ENCODE measurements at regions not wholly inside any gene's neighbourhood (a gene's known extent, or its start where the extent isn't known, plus 50 kb on each side); places are given as distances from the start of the nearest gene placed in this dataset.

DNA sequence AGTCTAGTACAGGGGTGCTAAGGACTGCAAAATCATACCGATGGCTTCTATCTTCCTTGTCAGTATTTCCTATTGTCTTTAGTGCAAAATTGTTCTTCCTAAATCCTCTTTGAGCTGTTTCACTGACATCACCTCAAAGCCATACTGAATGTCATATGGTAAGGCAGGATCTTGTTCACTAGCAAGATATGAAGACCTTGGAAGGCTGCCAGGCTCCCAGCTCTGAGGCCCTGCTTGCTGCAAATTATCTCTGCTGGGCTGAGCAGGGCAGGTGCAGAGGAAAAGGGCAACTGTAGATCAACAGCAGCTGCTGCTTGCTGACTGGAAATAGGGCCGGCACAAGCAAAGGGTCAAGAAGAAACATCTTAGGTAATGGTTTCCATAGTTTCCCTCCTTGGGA lies 58.2 kb downstream of the PMAIP1 start (continued):
- TF ChIP-seq, protein P1, sequence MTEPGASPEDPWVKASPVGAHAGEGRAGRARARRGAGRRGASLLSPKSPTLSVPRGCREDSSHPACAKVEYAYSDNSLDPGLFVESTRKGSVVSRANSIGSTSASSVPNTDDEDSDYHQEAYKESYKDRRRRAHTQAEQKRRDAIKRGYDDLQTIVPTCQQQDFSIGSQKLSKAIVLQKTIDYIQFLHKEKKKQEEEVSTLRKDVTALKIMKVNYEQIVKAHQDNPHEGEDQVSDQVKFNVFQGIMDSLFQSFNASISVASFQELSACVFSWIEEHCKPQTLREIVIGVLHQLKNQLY (CRISPR knock-in tag; conservative IDR thresholded peaks at IDR 0.05), result no peak
- TF ChIP-seq TCF3 (CRISPR knock-in tag; IDR thresholded peaks at IDR 0.05) (peak; percentile 75), NR2C2 (CRISPR knock-in tag; IDR thresholded peaks at IDR 0.05) (no peak), NR2C2 (tag; IDR thresholded peaks at IDR 0.05) (peak; percentile 45; the same call in 1 of the 2 replicates), POLR2AphosphoS5 (IDR thresholded peaks at IDR 0.05; ENCODE audit: control insufficient read depth, insufficient read depth, low read depth, low read length) (peak; percentile 66), ELF1 (tag; IDR thresholded peaks at IDR 0.05) (no peak), KDM1A (IDR thresholded peaks at IDR 0.05) (peak; percentile 37 to 56; a peak in 2 of 4 replicates), MEF2D (tag; conservative IDR thresholded peaks at IDR 0.05; ENCODE audit: low read depth) (no peak), CREB3 (tag; conservative IDR thresholded peaks at IDR 0.05; ENCODE audit: low read depth) (no peak), FOXK2 (conservative IDR thresholded peaks at IDR 0.05 in 1 of 2, IDR thresholded peaks at IDR 0.05 in 1 of 2; ENCODE audit: low read depth in 2 of 2) (0 out of 4 replicates have a peak, but pooled peaks of 1 of the 2 experiments have one; percentile 41), HIVEP1 (CRISPR knock-in tag; IDR thresholded peaks at IDR 0.05) (no peak), ARID1B (IDR thresholded peaks at IDR 0.05) (peak; percentile 67)
- TF ChIP-seq, protein P2, sequence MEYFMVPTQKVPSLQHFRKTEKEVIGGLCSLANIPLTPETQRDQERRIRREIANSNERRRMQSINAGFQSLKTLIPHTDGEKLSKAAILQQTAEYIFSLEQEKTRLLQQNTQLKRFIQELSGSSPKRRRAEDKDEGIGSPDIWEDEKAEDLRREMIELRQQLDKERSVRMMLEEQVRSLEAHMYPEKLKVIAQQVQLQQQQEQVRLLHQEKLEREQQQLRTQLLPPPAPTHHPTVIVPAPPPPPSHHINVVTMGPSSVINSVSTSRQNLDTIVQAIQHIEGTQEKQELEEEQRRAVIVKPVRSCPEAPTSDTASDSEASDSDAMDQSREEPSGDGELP (CRISPR knock-in tag; IDR thresholded peaks at IDR 0.05; ENCODE audit: borderline replicate concordance), result peak; percentile 68; the same call in 1 of the 2 replicates

Data from K562 (cell line).